ENCODE measurements at regions not wholly inside any gene's neighbourhood (a gene's known extent, or its start where the extent isn't known, plus 50 kb on each side); places are given as distances from the start of the nearest gene placed in this dataset.

DNA sequence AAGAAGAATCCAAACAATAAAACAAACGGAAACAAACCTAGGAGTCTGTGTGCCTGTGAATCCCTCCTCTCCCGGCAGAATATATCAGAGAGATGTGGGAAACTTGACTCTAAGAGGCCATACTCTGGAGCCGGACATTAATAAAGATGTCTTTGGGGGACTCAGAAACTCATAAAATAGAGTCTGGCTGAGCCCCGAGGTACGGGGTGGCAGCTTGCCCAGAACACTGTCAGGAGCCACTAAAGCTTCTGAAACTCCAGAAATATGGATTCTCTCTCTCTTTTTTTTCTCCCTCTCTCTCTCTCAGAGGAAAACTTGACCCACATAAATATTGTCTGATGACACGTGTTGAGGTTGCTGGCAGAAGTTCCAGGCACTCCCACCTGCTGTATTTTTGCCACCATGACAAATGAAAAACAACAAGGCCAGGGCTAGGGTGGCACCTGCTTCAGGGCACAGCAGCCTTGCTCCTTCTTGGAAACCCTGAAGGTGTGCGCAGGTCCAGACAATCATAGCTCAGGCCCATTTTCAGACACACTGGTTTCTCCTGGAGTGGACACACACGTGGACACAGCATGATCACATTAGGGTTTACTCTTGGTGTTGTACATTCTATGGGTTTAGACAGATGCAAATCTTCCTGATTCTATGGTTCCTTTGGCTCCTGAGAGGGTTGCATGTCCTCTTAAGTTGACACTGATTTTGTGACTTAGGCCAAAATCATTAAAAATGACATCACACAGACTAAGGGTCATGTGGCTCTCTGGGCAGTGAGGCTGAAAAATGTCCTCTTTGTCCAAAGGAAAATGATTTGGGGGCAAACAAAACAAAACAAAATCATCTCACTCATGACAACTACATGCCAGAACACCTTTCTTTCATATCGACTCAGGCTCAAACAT, 282.6 kb upstream of the IRX3 start:
- Mint-ChIP-seq H3K4me1 (no peaks in the 10 kb centered on the region), H3K27me3 (no peaks in the 10 kb centered on the region), H3K36me3 (no peaks in the 10 kb centered on the region), H3K27ac (no peak overlapping the region), H3K4me3 (no peak overlapping the region), H3K9me3 (no peaks in the 10 kb centered on the region)
- ATAC-seq (ENCODE audit: low read depth): no peak
- no peak for DNase-seq (ENCODE audit: low spot score in 2 of 2)

DNA sequence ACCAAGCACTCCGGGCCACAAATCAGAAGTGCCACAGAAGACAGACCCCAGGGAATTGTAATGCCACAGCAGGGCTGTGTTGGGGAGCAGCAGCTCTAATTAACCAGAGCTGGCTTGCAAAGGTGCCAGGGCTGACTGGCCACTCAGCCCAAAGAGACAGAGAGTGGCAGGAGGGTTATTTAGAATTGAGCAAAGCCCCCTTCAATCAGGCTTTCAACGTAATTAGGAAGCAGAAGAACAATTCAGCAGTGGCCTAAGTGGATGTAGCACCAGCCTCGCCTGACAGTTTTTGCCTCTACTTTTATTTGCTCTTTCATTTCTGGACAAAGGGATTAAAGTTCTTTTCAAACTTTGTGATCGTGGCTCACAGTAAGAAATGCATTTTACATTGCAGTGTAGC, 278.3 kb upstream of the IRX3 start:
- no peaks in the 10 kb centered on the region for H3K4me1 Mint-ChIP-seq
- no peaks in the 10 kb centered on the region for H3K9me3 Mint-ChIP-seq
- H3K36me3 Mint-ChIP-seq: no peaks in the 10 kb centered on the region
- DNase-seq (ENCODE audit: low spot score in 2 of 2) (no peak), ATAC-seq (ENCODE audit: low read depth) (no peak)
- no peaks in the 10 kb centered on the region for H3K27me3 Mint-ChIP-seq
- H3K4me3 Mint-ChIP-seq: no peak overlapping the region
- no peak overlapping the region for H3K27ac Mint-ChIP-seq

DNA sequence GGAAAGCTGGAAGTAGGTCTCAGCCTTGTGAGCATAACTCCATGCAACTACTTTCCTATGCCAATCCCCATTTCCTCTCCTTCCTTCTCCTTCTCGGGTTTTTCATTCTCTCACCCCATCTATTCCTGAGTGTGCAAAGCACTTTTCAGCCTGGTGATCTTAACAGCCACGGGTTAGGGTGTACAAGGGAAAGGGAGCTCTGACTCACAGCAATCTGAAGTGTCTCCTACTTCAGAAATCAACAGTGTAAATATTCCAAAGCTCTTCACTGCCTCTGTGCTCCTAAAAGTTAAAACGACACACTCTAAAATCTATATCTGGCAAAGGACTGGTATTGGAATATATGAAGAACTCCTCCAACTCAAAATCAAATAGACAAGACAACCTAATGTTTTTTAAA, 268.0 kb upstream of the IRX3 start:
- H3K9me3 Mint-ChIP-seq: peaks cover 9% of the 10 kb centered on the region
- no peaks in the 10 kb centered on the region for H3K4me1 Mint-ChIP-seq
- H3K4me3 Mint-ChIP-seq: no peak overlapping the region
- DNase-seq (ENCODE audit: low spot score in 2 of 2): no peak
- no peak overlapping the region for H3K27ac Mint-ChIP-seq
- no peaks in the 10 kb centered on the region for H3K27me3 Mint-ChIP-seq
- no peak for ATAC-seq (ENCODE audit: low read depth)
- no peaks in the 10 kb centered on the region for H3K36me3 Mint-ChIP-seq

DNA sequence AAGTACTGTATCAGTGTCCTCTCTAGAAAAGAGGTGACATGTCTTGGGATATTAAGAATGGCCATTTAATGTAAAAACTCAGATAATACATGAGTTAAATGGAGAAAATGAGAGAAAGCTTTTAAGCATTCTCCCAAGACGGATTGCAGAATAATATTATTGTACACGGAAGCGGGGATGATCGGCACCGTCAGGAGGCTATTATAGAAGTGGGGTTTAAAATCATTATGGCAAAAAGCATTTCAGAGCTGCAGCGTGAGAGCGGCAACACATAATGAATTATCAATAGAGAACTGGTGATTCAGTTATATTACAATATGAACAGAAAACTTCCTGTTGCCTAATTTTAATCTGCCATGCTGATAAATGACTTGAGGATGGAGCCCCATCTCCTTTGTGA, 261.7 kb upstream of the IRX3 start:
- Mint-ChIP-seq H3K27me3 (peaks cover 1% of the 10 kb centered on the region), H3K27ac (no peak overlapping the region), H3K4me3 (no peak overlapping the region), H3K36me3 (no peaks in the 10 kb centered on the region), H3K9me3 (peaks cover 4% of the 10 kb centered on the region), H3K4me1 (no peaks in the 10 kb centered on the region)
- ATAC-seq (ENCODE audit: low read depth): no peak
- no peak for DNase-seq (ENCODE audit: low spot score in 2 of 2)

DNA sequence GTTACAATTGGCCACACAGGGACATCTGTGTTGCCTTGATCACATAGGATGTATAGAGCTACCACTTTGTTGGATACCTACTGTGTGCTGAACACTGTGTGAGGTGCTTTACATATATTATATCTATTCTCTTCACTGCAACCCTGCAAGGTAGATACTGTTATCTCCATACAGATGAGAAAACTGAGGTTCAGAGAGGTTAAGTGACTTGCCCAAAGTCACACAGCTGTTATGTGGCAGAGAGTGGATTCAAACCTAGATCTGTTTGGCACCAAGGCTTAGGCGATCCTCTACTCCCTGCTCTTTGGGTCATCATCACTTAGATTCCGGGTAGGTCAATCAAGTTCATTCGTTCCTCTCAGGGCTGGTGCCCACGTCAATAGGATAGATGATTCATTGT, 260.5 kb upstream of the IRX3 start:
- peaks cover 1% of the 10 kb centered on the region for H3K27me3 Mint-ChIP-seq
- DNase-seq (ENCODE audit: low spot score in 2 of 2) (no peak), ATAC-seq (ENCODE audit: low read depth) (no peak)
- no peak overlapping the region for H3K27ac Mint-ChIP-seq
- H3K36me3 Mint-ChIP-seq: no peaks in the 10 kb centered on the region
- no peak overlapping the region for H3K4me3 Mint-ChIP-seq
- no peaks in the 10 kb centered on the region for H3K4me1 Mint-ChIP-seq
- H3K9me3 Mint-ChIP-seq: peaks cover 3% of the 10 kb centered on the region

DNA sequence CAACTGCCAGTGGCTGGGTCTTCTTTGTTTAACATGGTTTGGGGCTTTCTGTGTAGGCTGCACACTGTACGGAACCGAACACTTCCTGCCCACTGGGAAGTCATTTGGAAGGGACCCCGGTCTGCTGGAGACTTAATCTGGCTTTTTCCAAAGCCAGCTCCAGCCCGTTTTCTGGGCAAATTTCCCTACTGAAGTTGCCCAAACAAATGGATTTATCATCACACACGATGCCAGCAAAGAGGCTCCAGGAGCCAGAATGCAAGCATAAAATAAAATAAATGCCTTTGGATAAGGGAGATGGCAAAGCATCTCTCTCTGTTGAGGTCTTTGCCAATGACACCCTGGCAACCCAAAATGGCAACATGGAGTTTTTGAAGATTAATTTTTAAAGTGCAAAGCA, 259.9 kb upstream of the IRX3 start:
- Mint-ChIP-seq H3K27me3 (peaks cover 1% of the 10 kb centered on the region), H3K36me3 (no peaks in the 10 kb centered on the region), H3K27ac (no peak overlapping the region), H3K4me3 (no peak overlapping the region), H3K4me1 (no peaks in the 10 kb centered on the region), H3K9me3 (peaks cover 2% of the 10 kb centered on the region)
- no peak for ATAC-seq (ENCODE audit: low read depth)
- no peak for DNase-seq (ENCODE audit: low spot score in 2 of 2)

DNA sequence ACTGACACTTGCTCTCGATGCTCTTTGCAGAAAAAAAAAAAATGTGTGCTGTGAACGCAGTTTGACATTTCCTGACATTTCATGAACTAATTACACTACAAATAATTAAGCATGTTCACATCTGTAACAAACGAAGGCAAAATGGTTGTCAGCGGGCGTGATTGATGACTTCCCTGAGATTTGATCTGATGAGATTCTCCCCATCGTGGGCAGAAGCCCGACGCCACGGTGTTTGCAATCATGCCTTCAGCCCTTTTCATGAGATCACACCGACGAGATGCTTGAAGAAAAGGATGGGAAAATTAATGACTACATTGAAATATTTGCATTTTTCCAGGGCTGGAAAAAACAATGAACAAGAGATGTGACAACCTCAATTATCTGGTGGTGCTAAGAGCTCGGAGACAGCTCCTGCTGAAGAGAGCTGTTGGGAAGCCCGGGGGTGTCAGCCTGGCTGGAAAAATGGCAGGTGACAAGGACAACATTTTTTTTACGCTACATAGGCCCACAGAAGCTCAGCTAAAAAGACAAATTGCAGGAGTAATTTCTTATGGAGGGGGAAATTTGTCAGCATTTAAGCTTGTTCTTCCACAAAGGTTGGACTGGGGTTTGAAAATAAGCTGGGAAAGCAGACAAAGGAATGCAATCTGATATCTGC, 259.4 kb upstream of the IRX3 start:
- DNase-seq (ENCODE audit: low spot score in 2 of 2) (no peak), ATAC-seq (ENCODE audit: low read depth) (no peak)
- Mint-ChIP-seq H3K27ac (no peak overlapping the region), H3K36me3 (no peaks in the 10 kb centered on the region), H3K4me1 (no peaks in the 10 kb centered on the region), H3K9me3 (peaks cover 2% of the 10 kb centered on the region), H3K4me3 (no peak overlapping the region), H3K27me3 (peaks cover 1% of the 10 kb centered on the region)

DNA sequence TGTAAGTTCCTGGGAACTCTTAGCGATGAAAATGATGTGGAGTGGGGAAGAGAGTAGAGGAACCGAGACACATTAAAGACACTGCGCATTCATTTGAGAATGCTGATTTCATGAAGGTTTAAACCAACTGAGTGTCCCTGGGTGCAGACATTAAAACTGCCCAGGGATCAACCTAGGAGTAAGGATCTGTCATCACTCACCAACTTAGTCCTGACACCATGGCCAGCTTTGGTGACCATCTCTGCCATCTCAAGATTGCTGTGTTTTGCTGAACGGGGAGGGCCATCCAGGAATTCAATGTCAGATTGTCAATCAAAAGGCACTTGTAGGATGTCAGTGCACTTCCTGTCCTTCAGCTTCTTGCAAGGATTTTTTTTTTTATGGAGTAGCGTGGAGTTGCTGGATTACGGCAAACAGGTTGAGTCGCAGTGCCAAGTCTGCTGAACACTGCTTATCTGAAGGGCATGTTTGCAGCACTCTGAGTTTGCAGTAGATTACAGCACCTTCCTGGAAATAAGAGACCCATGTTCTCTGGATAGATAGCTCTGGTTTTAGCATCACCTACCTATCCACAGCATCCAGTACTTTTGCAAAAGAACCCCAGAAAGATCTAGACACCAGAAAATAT, 258.1 kb upstream of the IRX3 start:
- H3K9me3 Mint-ChIP-seq: no peaks in the 10 kb centered on the region
- peaks cover 1% of the 10 kb centered on the region for H3K27me3 Mint-ChIP-seq
- no peak for ATAC-seq (ENCODE audit: low read depth)
- DNase-seq (ENCODE audit: low spot score in 2 of 2): no peak
- H3K4me3 Mint-ChIP-seq: no peak overlapping the region
- no peak overlapping the region for H3K27ac Mint-ChIP-seq
- no peaks in the 10 kb centered on the region for H3K4me1 Mint-ChIP-seq
- H3K36me3 Mint-ChIP-seq: no peaks in the 10 kb centered on the region

DNA sequence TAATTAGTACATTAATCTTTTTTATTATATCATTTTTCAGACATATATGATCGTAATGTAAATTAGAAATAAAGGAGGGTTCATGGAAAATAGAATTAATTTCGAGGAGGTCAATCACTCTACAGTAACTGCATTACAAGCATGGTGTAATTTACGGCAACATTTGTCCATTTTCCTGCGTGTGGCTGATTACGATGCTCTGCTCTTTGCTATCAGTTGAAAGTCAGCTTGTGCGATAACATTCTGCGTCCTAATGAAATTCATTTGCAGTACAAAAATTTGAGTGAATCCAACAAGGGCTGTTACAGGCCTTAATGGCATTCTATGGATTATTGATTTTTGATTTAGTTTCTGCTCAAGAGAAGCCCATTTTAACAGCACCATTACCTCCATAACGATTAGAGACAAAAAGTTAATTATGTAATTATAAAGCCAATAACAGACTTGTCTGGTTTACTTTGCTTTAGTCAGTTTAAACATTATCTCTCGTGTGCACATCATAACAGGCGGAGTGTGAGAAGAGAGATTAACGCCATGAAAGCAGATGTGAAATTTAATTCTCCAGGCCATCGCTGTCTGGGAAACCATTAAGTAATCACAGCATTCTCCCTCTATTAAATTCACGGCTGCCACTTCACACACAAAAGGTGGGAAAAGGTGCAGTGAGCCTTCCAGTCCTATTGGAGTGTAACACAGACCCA, 256.4 kb upstream of the IRX3 start:
- ATAC-seq (ENCODE audit: low read depth) (no peak), DNase-seq (ENCODE audit: low spot score in 2 of 2) (no peak)
- H3K4me1 Mint-ChIP-seq: no peaks in the 10 kb centered on the region
- H3K36me3 Mint-ChIP-seq: no peaks in the 10 kb centered on the region
- no peaks in the 10 kb centered on the region for H3K9me3 Mint-ChIP-seq
- no peak overlapping the region for H3K27ac Mint-ChIP-seq
- H3K27me3 Mint-ChIP-seq: peaks cover 1% of the 10 kb centered on the region
- no peak overlapping the region for H3K4me3 Mint-ChIP-seq

DNA sequence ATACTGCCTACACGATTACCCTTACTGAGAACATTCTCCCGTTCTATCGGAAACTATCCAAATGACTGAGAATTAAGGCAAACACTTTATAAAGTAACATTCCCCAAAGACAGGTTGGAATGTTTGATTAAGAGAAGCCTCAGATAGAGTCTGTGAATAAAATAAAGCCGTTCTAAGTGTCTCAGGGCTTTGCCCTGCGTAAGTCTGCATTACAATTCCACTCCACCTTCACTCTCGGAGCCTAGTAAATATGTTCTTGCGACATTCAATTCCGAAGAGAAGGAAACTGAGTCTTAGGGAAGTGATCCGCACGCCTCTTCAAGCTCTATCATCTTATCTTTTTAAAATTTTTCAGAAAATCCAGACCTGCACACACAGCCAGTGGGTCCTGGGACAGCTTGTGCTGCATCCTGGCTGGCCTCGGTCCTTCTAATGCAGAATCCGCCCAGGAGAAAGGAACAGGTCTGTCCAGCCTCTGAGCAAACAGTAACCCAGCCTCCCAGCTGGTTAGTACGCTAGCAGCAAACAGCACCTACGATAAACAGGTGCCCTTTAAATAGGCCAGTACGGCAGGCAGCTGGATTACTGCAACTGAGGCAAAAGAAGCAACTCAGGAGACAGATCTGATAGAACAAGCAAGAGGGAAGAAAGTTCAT, 254.1 kb upstream of the IRX3 start:
- ATAC-seq (ENCODE audit: low read depth): no peak

DNA sequence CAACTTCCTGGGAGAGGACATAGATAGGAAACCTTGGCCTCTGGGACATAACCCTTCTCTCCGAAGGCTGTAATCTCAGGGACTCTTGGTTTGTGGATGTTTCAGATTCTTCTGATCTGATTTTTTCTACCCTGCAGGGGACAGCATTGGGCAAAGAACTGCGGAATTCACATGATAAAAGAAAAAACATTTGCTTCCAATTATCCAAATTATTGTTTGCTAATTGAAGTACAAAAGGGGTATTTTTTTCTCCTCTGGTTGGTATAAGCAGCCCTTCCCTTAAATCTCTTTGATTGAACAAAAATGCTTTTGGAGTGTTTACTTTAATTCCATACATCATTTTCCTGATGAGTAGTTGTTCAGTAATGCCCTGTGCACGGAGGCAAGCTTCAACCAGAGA, 251.7 kb upstream of the IRX3 start:
- no peaks in the 10 kb centered on the region for H3K27me3 Mint-ChIP-seq
- H3K4me1 Mint-ChIP-seq: no peaks in the 10 kb centered on the region
- H3K4me3 Mint-ChIP-seq: no peak overlapping the region
- no peak overlapping the region for H3K27ac Mint-ChIP-seq
- ATAC-seq (ENCODE audit: low read depth) (no peak), DNase-seq (ENCODE audit: low spot score in 2 of 2) (no peak)
- H3K36me3 Mint-ChIP-seq: no peaks in the 10 kb centered on the region
- no peaks in the 10 kb centered on the region for H3K9me3 Mint-ChIP-seq

More for the DNA sequence above, 254.1 kb upstream of the IRX3 start:
- Mint-ChIP-seq H3K4me3 (no peak overlapping the region), H3K9me3 (no peaks in the 10 kb centered on the region), H3K36me3 (no peaks in the 10 kb centered on the region), H3K27ac (no peak overlapping the region), H3K27me3 (peaks cover 1% of the 10 kb centered on the region), H3K4me1 (no peaks in the 10 kb centered on the region)
- no peak for DNase-seq (ENCODE audit: low spot score in 2 of 2)

DNA sequence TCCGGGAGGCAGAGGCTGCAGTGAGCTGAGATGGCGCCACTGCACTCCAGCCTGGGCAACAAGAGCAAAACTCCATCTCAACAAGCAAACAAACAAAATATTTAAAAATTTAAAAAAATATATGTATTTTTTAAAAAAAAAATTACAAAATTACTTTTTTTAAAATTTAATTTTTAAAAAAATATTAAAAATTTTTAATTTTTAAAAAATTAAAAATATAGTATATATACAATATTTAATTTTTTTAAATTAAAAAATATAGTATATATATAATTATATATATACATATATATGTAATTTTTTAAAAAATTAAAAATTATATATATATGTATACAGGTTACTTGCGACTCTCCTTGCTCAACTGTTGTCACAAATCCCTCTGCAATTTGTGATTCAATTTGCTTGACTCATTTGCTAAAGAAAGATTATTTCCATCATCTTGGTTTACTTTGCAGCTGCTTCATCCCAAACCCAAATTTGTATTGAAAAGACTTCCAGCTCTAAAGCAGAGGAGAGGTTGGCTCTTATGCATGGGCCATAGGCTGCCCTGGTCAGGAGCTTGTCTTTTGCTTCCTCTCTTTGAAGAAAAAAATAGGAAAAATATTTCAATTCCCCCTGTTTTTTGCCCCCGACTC, 247.4 kb upstream of the IRX3 start:
- no peak for DNase-seq (ENCODE audit: low spot score in 2 of 2)
- no peaks in the 10 kb centered on the region for H3K9me3 Mint-ChIP-seq
- no peak overlapping the region for H3K4me3 Mint-ChIP-seq
- no peaks in the 10 kb centered on the region for H3K36me3 Mint-ChIP-seq
- H3K27ac Mint-ChIP-seq: no peak overlapping the region
- H3K27me3 Mint-ChIP-seq: no peaks in the 10 kb centered on the region
- ATAC-seq (ENCODE audit: low read depth): no peak
- H3K4me1 Mint-ChIP-seq: no peaks in the 10 kb centered on the region

DNA sequence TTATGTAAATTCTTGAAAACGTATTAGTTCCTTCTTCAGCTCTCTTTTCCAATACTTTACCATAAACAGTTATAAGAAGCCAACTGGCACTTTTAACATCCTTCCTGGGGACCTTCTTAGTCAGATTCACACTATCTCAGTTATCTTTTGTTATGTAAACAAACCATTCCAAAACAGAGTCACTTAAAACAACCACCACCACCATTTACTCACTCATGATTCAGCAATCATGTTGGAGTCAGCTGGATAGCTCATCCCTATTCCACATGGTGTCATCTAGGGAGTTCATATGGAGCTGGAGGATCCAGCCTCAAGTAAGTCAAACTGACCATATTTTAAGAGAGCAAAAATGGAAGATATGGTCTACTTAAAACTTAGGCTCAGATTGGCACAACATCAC, 240.3 kb upstream of the IRX3 start:
- H3K4me1 Mint-ChIP-seq: no peaks in the 10 kb centered on the region
- H3K9me3 Mint-ChIP-seq: peaks cover 6% of the 10 kb centered on the region
- ATAC-seq (ENCODE audit: low read depth) (no peak), DNase-seq (ENCODE audit: low spot score in 2 of 2) (no peak)
- H3K4me3 Mint-ChIP-seq: no peak overlapping the region
- H3K27ac Mint-ChIP-seq: no peak overlapping the region
- H3K27me3 Mint-ChIP-seq: no peaks in the 10 kb centered on the region
- H3K36me3 Mint-ChIP-seq: no peaks in the 10 kb centered on the region
